ENCODE measurements at regions not wholly inside any gene's neighbourhood (a gene's known extent, or its start where the extent isn't known, plus 50 kb on each side); places are given as distances from the start of the nearest gene placed in this dataset.

DNA sequence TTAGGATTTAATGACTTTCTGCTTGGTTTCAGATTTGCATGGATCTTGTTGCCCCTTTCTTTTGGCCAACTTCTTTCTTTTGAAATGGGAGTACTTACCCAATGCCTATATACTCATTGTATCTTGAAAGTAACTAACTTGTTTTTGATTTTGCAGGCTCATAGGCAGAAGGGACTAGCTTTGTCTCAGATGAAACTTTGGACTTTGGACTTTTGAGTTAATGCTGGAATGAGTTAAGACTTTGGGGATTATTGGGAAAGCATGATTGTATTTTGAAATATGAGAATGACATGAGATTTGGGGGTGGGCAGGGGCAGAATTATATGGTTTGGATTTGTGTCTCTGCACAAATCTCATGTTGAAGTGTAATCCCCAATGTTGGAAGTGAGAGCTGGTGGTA lies 657.1 kb downstream of the TMTC2 start:
- TF ChIP-seq, protein P1, sequence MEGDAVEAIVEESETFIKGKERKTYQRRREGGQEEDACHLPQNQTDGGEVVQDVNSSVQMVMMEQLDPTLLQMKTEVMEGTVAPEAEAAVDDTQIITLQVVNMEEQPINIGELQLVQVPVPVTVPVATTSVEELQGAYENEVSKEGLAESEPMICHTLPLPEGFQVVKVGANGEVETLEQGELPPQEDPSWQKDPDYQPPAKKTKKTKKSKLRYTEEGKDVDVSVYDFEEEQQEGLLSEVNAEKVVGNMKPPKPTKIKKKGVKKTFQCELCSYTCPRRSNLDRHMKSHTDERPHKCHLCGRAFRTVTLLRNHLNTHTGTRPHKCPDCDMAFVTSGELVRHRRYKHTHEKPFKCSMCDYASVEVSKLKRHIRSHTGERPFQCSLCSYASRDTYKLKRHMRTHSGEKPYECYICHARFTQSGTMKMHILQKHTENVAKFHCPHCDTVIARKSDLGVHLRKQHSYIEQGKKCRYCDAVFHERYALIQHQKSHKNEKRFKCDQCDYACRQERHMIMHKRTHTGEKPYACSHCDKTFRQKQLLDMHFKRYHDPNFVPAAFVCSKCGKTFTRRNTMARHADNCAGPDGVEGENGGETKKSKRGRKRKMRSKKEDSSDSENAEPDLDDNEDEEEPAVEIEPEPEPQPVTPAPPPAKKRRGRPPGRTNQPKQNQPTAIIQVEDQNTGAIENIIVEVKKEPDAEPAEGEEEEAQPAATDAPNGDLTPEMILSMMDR (IDR thresholded peaks at IDR 0.05; ENCODE audit: borderline replicate concordance, extremely low read depth, low read length, poor library complexity, severe bottlenecking): no peak
- no peak for TF ChIP-seq EZH2 (IDR thresholded peaks at IDR 0.05; ENCODE audit: borderline replicate concordance, low read depth, low read length, severe bottlenecking)

Data from DND-41 (cell line).